K562 (cell line): ENCODE measurements at regions not wholly inside any gene's neighbourhood (a gene's known extent, or its start where the extent isn't known, plus 50 kb on each side); places are given as distances from the start of the nearest gene placed in this dataset.

ENCODE experiments used
- ATAC-seq: fragments of 200-7000 bp; cut with Tn5 transposase; 3 replicates; pipeline ENCODE4 v1.9.1; 2020; ENCODE audit warnings: moderate library complexity
- BruUV-seq: library from RNA; stranded (reverse); fragments of 400-500 nt; replicated peaks from 2 replicates; lab custom pipeline; 2021; lab: Mats Ljungman, UMichigan
- CTCF ChIA-PET: fragments of 300-600 bp; formaldehyde crosslinking; extraction: SDS; loops from one replicate; lab custom pipeline; 2021; ENCODE audit warnings: low intra/inter-chr PET ratio; lab: Yijun Ruan, JAX
- POLR2A ChIA-PET: fragments of 300-600, 350-650 bp; sonication (Branson Sonifier 250); formaldehyde crosslinking; extraction: SDS; loops from one replicate; lab custom pipeline; 2021; ENCODE audit warnings: antibody characterized with exemption, inconsistent platforms; lab: Yijun Ruan, JAX
- DNase-seq, 4 experiments: peaks; one replicate each; pipeline versions ENCODE4 v3.0.0 to v3.0.0-alpha.2; 2011 to 2018; ENCODE audit warnings: low spot score in 3 of 4, mixed read lengths in 3 of 4; ENCODE audit errors: extremely low read depth in 1 of 4
- FAIRE-seq: peaks from 2 replicates; lab custom pipeline; 2011; peaks lifted over from hg19 to GRCh38; lab: Jason Lieb, UNC
- H2AFZ ChIP-seq: 2 replicates; pipeline ENCODE4 v1.6.0; 2011; ENCODE audit warnings: low read depth, low read length, control low read depth, inconsistent platforms
- H3K27ac ChIP-seq: fragments of 200-600 bp; 3 replicates; pipeline ENCODE4 v1.8.0; 2011; ENCODE audit warnings: low read depth, mild to moderate bottlenecking, control low read depth, inconsistent platforms, low read length, moderate library complexity, mixed read lengths; ENCODE audit errors: extremely low read depth
- H3K27me3 ChIP-seq, 2 experiments: fragments of 300-600 bp in 1 of 2; 2 replicates in 1 of 2; 3 replicates in 1 of 2; pipeline versions ENCODE4 v1.6.0 to v1.8.0; 2011; ENCODE audit warnings: inconsistent platforms in 2 of 2, low read length in 2 of 2, mild to moderate bottlenecking in 1 of 2, mixed read lengths in 1 of 2, moderate library complexity in 1 of 2; ENCODE audit not compliant: control insufficient read depth in 2 of 2, insufficient read depth in 2 of 2
- H3K36me3 ChIP-seq: fragments of 300-600 bp; 3 replicates; pipeline ENCODE4 v1.8.0; 2011; ENCODE audit warnings: mild to moderate bottlenecking, low read length, inconsistent platforms; ENCODE audit not compliant: control insufficient read depth, insufficient read depth
- H3K4me1 ChIP-seq, 2 experiments: fragments of 200-600 bp in 1 of 2; replicated peaks in 1 of 2; 2 replicates in 1 of 2; 3 replicates in 1 of 2; pipeline versions ENCODE4 v1.5.1 to v1.8.0; 2011; ENCODE audit warnings: inconsistent platforms in 2 of 2, low read length in 2 of 2, mild to moderate bottlenecking in 1 of 2, mixed read lengths in 1 of 2, moderate library complexity in 1 of 2; ENCODE audit not compliant: control insufficient read depth in 2 of 2, insufficient read depth in 2 of 2
- H3K4me2 ChIP-seq: 2 replicates; pipeline ENCODE4 v1.6.1; 2011; ENCODE audit warnings: low read length, control low read depth, inconsistent platforms, mixed read lengths; ENCODE audit not compliant: insufficient read depth
- H3K4me3 ChIP-seq: fragments of 200-600 bp; sonication (generic), shearing (Covaris generic); 2 replicates; pipeline ENCODE4 v1.5.1; 2016; ENCODE audit warnings: control low read depth, inconsistent platforms
- H3K79me2 ChIP-seq: fragments of 200-600 bp; 3 replicates; pipeline ENCODE4 v1.8.0; 2011; ENCODE audit warnings: low read length, inconsistent platforms; ENCODE audit not compliant: control insufficient read depth, insufficient read depth
- H3K9ac ChIP-seq, 2 experiments: 2 replicates each; pipeline versions ENCODE4 v1.6.0 to v1.6.1; 2011; ENCODE audit warnings: low read depth in 2 of 2, low read length in 2 of 2, control low read depth in 1 of 2, inconsistent platforms in 1 of 2, mild to moderate bottlenecking in 1 of 2, mixed read lengths in 1 of 2; ENCODE audit not compliant: insufficient read depth in 1 of 2
- H3K9me1 ChIP-seq: one replicate; pipeline ENCODE4 v1.6.0; 2011; ENCODE audit warnings: inconsistent platforms, mild to moderate bottlenecking, low read length, moderate library complexity; ENCODE audit not compliant: control insufficient read depth, insufficient read depth
- H3K9me3 ChIP-seq: replicated peaks from 2 replicates; pipeline ENCODE4 v1.5.1; 2011; ENCODE audit warnings: low read depth, low read length, inconsistent platforms; ENCODE audit not compliant: control insufficient read depth, insufficient read depth
- H4K20me1 ChIP-seq: replicated peaks from 2 replicates; pipeline ENCODE4 v1.6.1; 2011; ENCODE audit warnings: low read length, inconsistent platforms, mixed read lengths; ENCODE audit not compliant: control insufficient read depth, insufficient read depth
- ARID3B ChIP-seq: fragments of 250-450 bp; sonication (Bioruptor Pico); IDR thresholded peaks from 2 replicates; pipeline ENCODE4 v1.4.0; 2020; ENCODE audit warnings: borderline replicate concordance
- BCL6 ChIP-seq: fragments of 250-450 bp; sonication (Bioruptor Pico); IDR thresholded peaks from 2 replicates; pipeline ENCODE4 v1.4.0; 2020
- CREB5 ChIP-seq: fragments of 250-450 bp; sonication (Bioruptor Pico); IDR thresholded peaks from 2 replicates; pipeline ENCODE4 v1.5.0; 2020; ENCODE audit warnings: mild to moderate bottlenecking
- ELF4 ChIP-seq: fragments of 450-650 bp; formaldehyde crosslinking; IDR thresholded peaks from 2 replicates; pipeline ENCODE4 v1.4.0; 2022; ENCODE audit warnings: missing genetic modification characterization
- FOXA1 ChIP-seq: fragments of 450-650 bp; IDR thresholded peaks from 2 replicates; pipeline ENCODE4 v1.6.1; 2016; ENCODE audit warnings: mild to moderate bottlenecking, borderline replicate concordance
- HDAC1 ChIP-seq, 2 experiments: fragments of 450-650 bp; IDR thresholded peaks; 2 replicates each; pipeline ENCODE4 v1.6.1; 2016 to 2017; ENCODE audit warnings: inconsistent platforms in 1 of 2, mild to moderate bottlenecking in 1 of 2, moderate library complexity in 1 of 2
- HDAC8 ChIP-seq: fragments of 450-650 bp; IDR thresholded peaks from 2 replicates; pipeline ENCODE4 v1.6.1; 2016; ENCODE audit warnings: mild to moderate bottlenecking, missing genetic modification characterization, moderate library complexity, missing compliant biosample characterization
- HEY1 ChIP-seq: fragments of 250-450 bp; sonication (Bioruptor Pico); IDR thresholded peaks from 2 replicates; pipeline ENCODE4 v1.5.0; 2020; ENCODE audit warnings: mild to moderate bottlenecking, moderate library complexity, borderline replicate concordance
- MBD2 ChIP-seq: sonication (generic); IDR thresholded peaks from 2 replicates; pipeline ENCODE4 v1.6.1; 2016; ENCODE audit warnings: low read depth, borderline replicate concordance
- NR2F6 ChIP-seq: fragments of 450-650 bp; formaldehyde crosslinking; IDR thresholded peaks from 2 replicates; pipeline ENCODE4 v1.4.0; 2020; ENCODE audit warnings: mild to moderate bottlenecking
- POLR3G ChIP-seq: IDR thresholded peaks from 2 replicates; pipeline ENCODE4 v1.6.1; 2011; ENCODE audit not compliant: insufficient read length, insufficient replicate concordance; ENCODE audit errors: extremely low read depth
- RERE ChIP-seq: sonication (generic); formaldehyde crosslinking; IDR thresholded peaks from 2 replicates; pipeline ENCODE4 v1.8.0; 2023; ENCODE audit warnings: missing genetic modification reagents, mild to moderate bottlenecking, borderline replicate concordance
- SMAD1 ChIP-seq: fragments of 150-350 bp; IDR thresholded peaks from 2 replicates; pipeline ENCODE4 v1.6.1; 2014; ENCODE audit warnings: low read length, low read depth; ENCODE audit not compliant: partially characterized antibody
- THRAP3 ChIP-seq: fragments of 450-650 bp; IDR thresholded peaks from 2 replicates; pipeline ENCODE4 v1.6.1; 2016; ENCODE audit warnings: mild to moderate bottlenecking, inconsistent platforms, borderline replicate concordance
- ZNF76 ChIP-seq: fragments of 250-450 bp; sonication (Bioruptor Pico); IDR thresholded peaks from 2 replicates; pipeline ENCODE4 v1.4.0; 2020; ENCODE audit warnings: mild to moderate bottlenecking, moderate library complexity, borderline replicate concordance
- WGBS: fragments of 100-300 bp; shearing (Covaris generic); methylation state at CpG from one replicate; pipeline ENCODE4 v1.1.6; 2016; ENCODE audit warnings: low coverage, mixed read lengths; ENCODE audit not compliant: insufficient coverage; ENCODE audit errors: missing lambda C conversion rate; 5-methylcytosine and 5-hydroxymethylcytosine counted together
- in situ Hi-C: fragments of 300-500 bp; cut with MboI; formaldehyde crosslinking; loops from 4 replicates; pipeline ENCODE4 v1.15.0; 2018; ENCODE audit warnings: inconsistent platforms, mixed read lengths
- intact Hi-C: fragments of 100-400 bp; cut with micrococcal nuclease; formaldehyde crosslinking; loops from 2 replicates; pipeline ENCODE4 v1.14.2; 2022

GRCh38 chr5:117973785-117974184 lies 1014.6 kb downstream of the DTWD2 start:
- in situ Hi-C loops (no loop called here), intact Hi-C loops (no loop called here)
- FAIRE-seq, result no peak
- 8% methylated on average over 1 of the region's 1 CpG for WGBS
- no peak overlapping the region for H3K4me2 ChIP-seq
- no peak overlapping the region for H3K9ac ChIP-seq
- ATAC-seq, result no peak
- H3K4me3 ChIP-seq, result no peak overlapping the region
- H3K27ac ChIP-seq, result no peak overlapping the region
- H2AFZ ChIP-seq, result no peak overlapping the region
- H3K4me1 ChIP-seq, result no peaks in the 10 kb centered on the region
- ChIA-PET CTCF (no interaction called here), POLR2A (no interaction called here)
- no peaks in the 10 kb centered on the region for H3K27me3 ChIP-seq
- no TSS peak for BruUV-seq
- no peaks in the 10 kb centered on the region for H3K79me2 ChIP-seq
- no peaks in the 10 kb centered on the region; the same call in 1 of the 2 replicates for H3K9me3 ChIP-seq
- H3K36me3 ChIP-seq, result no peaks in the 10 kb centered on the region
- no peaks in the 10 kb centered on the region for H4K20me1 ChIP-seq
- no peaks in the 10 kb centered on the region for H3K9me1 ChIP-seq
- no peak for DNase-seq
- TF ChIP-seq THRAP3, result no peak
- no peak for TF ChIP-seq POLR3G
- no peak for TF ChIP-seq NR2F6 (CRISPR knock-in tag)
- TF ChIP-seq HDAC1 (IDR thresholded peaks at IDR 0.05), result no peak
- no peak for TF ChIP-seq FOXA1
- no peak for TF ChIP-seq ELF4 (CRISPR knock-in tag)
- TF ChIP-seq ARID3B (CRISPR knock-in tag), result no peak
- TF ChIP-seq HEY1 (CRISPR knock-in tag), result no peak
- TF ChIP-seq MBD2, result no peak
- TF ChIP-seq CREB5, result no peak
- TF ChIP-seq SMAD1, result no peak
- no peak for TF ChIP-seq ZNF76 (CRISPR knock-in tag)
- no peak for TF ChIP-seq HDAC8 (tag)
- TF ChIP-seq BCL6 (CRISPR knock-in tag), result no peak
- TF ChIP-seq RERE (CRISPR knock-in tag), result no peak
